HL-60 (cell line): ENCODE measurements at regions not wholly inside any gene's neighbourhood (a gene's known extent, or its start where the extent isn't known, plus 50 kb on each side); places are given as distances from the start of the nearest gene placed in this dataset.

Experiments
- DNase-seq, 2 experiments: peaks; one replicate each; pipeline ENCODE4 v3.0.0-alpha.2; 2010 to 2020; ENCODE audit warnings: low read depth in 1 of 2, low spot score in 1 of 2
- H3K27ac ChIP-seq: fragments of 250-450 bp; sonication (Bioruptor Pico); replicated peaks from 2 replicates; pipeline ENCODE4 v1.5.1; 2020; ENCODE audit warnings: mild to moderate bottlenecking, moderate library complexity
- H3K27me3 ChIP-seq: fragments of 250-450 bp; sonication (Bioruptor Pico); 2 replicates; pipeline ENCODE4 v1.5.1; 2021; ENCODE audit warnings: mild to moderate bottlenecking, moderate library complexity; ENCODE audit not compliant: insufficient read depth, poor library complexity, severe bottlenecking
- H3K4me3 ChIP-seq: replicated peaks from 2 replicates; pipeline ENCODE4 v1.5.1; 2011; ENCODE audit warnings: mild to moderate bottlenecking, control low read depth, low read length; ENCODE audit not compliant: insufficient read depth
- GABPA ChIP-seq: IDR thresholded peaks from 2 replicates; pipeline ENCODE4 v1.6.1; 2012; ENCODE audit warnings: low read depth
- POLR2AphosphoS5 ChIP-seq: IDR thresholded peaks from 2 replicates; pipeline ENCODE4 v1.6.1; 2012; ENCODE audit warnings: low read depth
- SPI1 ChIP-seq: IDR thresholded peaks from 2 replicates; pipeline ENCODE4 v1.6.1; 2012; ENCODE audit warnings: low read depth, mild to moderate bottlenecking, borderline replicate concordance
- TF ChIP-seq, protein P1 (sequence below): IDR thresholded peaks from 2 replicates; pipeline ENCODE4 v1.6.1; 2012; ENCODE audit warnings: low read depth; ENCODE audit not compliant: insufficient replicate concordance
- TF ChIP-seq, protein P2 (sequence below): IDR thresholded peaks from one replicate; pipeline ENCODE4 v1.5.1; 2011; ENCODE audit warnings: low read length, control low read depth, inconsistent platforms; ENCODE audit not compliant: insufficient read depth

DNA sequence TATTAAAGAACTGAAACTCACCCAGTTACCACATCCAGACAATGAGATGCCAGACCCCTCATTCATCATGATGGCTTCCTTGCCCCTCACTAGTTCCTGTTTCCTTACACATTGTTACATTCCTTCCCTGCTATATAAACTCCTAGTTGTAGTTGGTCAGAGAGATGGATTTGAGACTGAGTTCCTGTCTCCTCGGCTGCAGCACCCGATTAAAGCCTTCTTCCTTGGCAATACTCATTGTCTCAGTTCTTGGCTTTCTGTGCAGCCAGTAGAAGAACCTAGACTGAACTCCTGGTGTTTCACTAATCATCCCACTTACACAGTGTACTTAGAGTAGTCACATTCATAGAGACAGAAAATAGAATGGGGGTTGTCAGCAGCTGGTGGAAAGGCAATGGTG is 324.7 kb downstream of the TRIML1 start:
- no peak for DNase-seq
- no peak overlapping the region for H3K4me3 ChIP-seq
- TF ChIP-seq, protein P1, sequence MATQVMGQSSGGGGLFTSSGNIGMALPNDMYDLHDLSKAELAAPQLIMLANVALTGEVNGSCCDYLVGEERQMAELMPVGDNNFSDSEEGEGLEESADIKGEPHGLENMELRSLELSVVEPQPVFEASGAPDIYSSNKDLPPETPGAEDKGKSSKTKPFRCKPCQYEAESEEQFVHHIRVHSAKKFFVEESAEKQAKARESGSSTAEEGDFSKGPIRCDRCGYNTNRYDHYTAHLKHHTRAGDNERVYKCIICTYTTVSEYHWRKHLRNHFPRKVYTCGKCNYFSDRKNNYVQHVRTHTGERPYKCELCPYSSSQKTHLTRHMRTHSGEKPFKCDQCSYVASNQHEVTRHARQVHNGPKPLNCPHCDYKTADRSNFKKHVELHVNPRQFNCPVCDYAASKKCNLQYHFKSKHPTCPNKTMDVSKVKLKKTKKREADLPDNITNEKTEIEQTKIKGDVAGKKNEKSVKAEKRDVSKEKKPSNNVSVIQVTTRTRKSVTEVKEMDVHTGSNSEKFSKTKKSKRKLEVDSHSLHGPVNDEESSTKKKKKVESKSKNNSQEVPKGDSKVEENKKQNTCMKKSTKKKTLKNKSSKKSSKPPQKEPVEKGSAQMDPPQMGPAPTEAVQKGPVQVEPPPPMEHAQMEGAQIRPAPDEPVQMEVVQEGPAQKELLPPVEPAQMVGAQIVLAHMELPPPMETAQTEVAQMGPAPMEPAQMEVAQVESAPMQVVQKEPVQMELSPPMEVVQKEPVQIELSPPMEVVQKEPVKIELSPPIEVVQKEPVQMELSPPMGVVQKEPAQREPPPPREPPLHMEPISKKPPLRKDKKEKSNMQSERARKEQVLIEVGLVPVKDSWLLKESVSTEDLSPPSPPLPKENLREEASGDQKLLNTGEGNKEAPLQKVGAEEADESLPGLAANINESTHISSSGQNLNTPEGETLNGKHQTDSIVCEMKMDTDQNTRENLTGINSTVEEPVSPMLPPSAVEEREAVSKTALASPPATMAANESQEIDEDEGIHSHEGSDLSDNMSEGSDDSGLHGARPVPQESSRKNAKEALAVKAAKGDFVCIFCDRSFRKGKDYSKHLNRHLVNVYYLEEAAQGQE: no peak
- TF ChIP-seq, protein P2, sequence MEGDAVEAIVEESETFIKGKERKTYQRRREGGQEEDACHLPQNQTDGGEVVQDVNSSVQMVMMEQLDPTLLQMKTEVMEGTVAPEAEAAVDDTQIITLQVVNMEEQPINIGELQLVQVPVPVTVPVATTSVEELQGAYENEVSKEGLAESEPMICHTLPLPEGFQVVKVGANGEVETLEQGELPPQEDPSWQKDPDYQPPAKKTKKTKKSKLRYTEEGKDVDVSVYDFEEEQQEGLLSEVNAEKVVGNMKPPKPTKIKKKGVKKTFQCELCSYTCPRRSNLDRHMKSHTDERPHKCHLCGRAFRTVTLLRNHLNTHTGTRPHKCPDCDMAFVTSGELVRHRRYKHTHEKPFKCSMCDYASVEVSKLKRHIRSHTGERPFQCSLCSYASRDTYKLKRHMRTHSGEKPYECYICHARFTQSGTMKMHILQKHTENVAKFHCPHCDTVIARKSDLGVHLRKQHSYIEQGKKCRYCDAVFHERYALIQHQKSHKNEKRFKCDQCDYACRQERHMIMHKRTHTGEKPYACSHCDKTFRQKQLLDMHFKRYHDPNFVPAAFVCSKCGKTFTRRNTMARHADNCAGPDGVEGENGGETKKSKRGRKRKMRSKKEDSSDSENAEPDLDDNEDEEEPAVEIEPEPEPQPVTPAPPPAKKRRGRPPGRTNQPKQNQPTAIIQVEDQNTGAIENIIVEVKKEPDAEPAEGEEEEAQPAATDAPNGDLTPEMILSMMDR: no peak
- TF ChIP-seq SPI1 (no peak), POLR2AphosphoS5 (no peak), GABPA (no peak)
- H3K27me3 ChIP-seq: no peaks in the 10 kb centered on the region
- no peak overlapping the region for H3K27ac ChIP-seq

DNA sequence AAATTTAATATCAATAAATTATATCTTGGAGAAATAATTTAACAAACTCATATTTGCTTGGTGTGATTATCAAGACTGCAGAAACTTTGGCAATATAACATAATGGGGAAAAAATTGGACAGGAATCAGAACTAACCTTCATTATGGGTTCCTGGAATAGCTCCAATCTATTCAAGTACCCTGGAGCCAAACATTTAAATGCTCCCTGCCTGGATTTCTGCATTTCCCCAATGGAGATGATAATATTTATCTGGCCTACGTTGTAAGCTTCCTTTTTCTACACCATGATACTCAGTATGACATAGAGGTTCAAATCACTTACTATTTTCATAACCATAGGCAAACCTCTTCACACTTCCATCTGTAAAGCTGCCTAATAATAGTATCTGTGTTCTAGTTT is 326.8 kb downstream of the TRIML1 start:
- no peak for DNase-seq
- H3K27ac ChIP-seq: no peak overlapping the region
- TF ChIP-seq, protein P1: no peak
- TF ChIP-seq POLR2AphosphoS5 (no peak), GABPA (no peak), SPI1 (no peak)
- TF ChIP-seq, protein P2: no peak
- no peaks in the 10 kb centered on the region for H3K27me3 ChIP-seq
- H3K4me3 ChIP-seq: no peak overlapping the region

DNA sequence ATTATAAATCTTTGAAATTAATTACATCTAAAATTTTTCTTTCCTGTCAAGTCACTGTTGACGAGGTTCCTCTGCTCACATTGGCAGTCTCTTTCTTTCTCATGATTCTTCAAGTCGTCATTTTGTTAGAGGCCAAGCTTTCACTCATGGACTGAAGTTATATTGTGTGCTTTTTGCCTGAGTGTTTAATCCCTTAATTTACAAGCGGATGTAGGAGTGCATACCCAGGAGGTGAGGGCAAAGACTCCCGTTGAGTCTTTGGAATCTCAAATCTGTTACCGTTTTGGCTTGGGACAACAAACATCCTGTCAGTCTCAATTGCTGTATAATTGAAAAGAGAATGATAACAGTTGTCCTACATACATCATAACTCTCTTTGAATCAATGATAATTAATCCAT is 345.0 kb downstream of the TRIML1 start:
- Histone ChIP-seq H3K27me3 (no peaks in the 10 kb centered on the region), H3K27ac (no peak overlapping the region), H3K4me3 (no peak overlapping the region)
- DNase-seq: no peak
- TF ChIP-seq, protein P1: no peak
- TF ChIP-seq, protein P2: no peak
- TF ChIP-seq POLR2AphosphoS5 (no peak), GABPA (no peak), SPI1 (no peak)
